ENCODE measurements at regions not wholly inside any gene's neighbourhood (a gene's known extent, or its start where the extent isn't known, plus 50 kb on each side); places are given as distances from the start of the nearest gene placed in this dataset.

- Histone ChIP-seq H3K36me3 (ENCODE audit: insufficient read depth, insufficient read length, low read length) (no peaks in the 10 kb centered on the region), H3K27me3 (ENCODE audit: insufficient read depth, insufficient read length) (no peaks in the 10 kb centered on the region), H3K4me1 (ENCODE audit: insufficient read depth, insufficient read length) (no peaks in the 10 kb centered on the region), H3K9me3 (ENCODE audit: insufficient read depth, low read length) (no peaks in the 10 kb centered on the region), H3K4me3 (ENCODE audit: insufficient read length, low read depth) (no peak overlapping the region), H3K9ac (ENCODE audit: insufficient read length, low read depth) (no peak overlapping the region)
- TF ChIP-seq YY1 (IDR thresholded peaks at IDR 0.05; ENCODE audit: insufficient read depth, insufficient read length) (no peak), ZNF274 (IDR thresholded peaks at IDR 0.05; ENCODE audit: low read depth, low read length) (no peak), SUZ12 (IDR thresholded peaks at IDR 0.05; ENCODE audit: extremely low read depth, insufficient read depth, insufficient read length) (no peak)
- DNase-seq (ENCODE audit: low read depth, low spot score), result no peak
These were observed 304.0 kb downstream of the UQCRFS1 start for GRCh38 chr19:28908941-28909340.

- Histone ChIP-seq H3K9ac (ENCODE audit: insufficient read length, low read depth) (no peak overlapping the region), H3K27me3 (ENCODE audit: insufficient read depth, insufficient read length) (no peaks in the 10 kb centered on the region), H3K36me3 (ENCODE audit: insufficient read depth, insufficient read length, low read length) (no peaks in the 10 kb centered on the region), H3K9me3 (ENCODE audit: insufficient read depth, low read length) (no peaks in the 10 kb centered on the region), H3K4me1 (ENCODE audit: insufficient read depth, insufficient read length) (no peaks in the 10 kb centered on the region), H3K4me3 (ENCODE audit: insufficient read length, low read depth) (no peak overlapping the region)
- no peak for TF ChIP-seq YY1 (IDR thresholded peaks at IDR 0.05; ENCODE audit: insufficient read depth, insufficient read length)
- TF ChIP-seq SUZ12 (IDR thresholded peaks at IDR 0.05; ENCODE audit: extremely low read depth, insufficient read depth, insufficient read length), result no peak
- no peak for TF ChIP-seq ZNF274 (IDR thresholded peaks at IDR 0.05; ENCODE audit: low read depth, low read length)
- no peak for DNase-seq (ENCODE audit: low read depth, low spot score)
These were observed 305.4 kb downstream of the UQCRFS1 start for GRCh38 chr19:28907534-28907933.

- TF ChIP-seq ZNF274 (IDR thresholded peaks at IDR 0.05; ENCODE audit: low read depth, low read length) (no peak), SUZ12 (IDR thresholded peaks at IDR 0.05; ENCODE audit: extremely low read depth, insufficient read depth, insufficient read length) (no peak), YY1 (IDR thresholded peaks at IDR 0.05; ENCODE audit: insufficient read depth, insufficient read length) (no peak)
- Histone ChIP-seq H3K36me3 (ENCODE audit: insufficient read depth, insufficient read length, low read length) (no peaks in the 10 kb centered on the region), H3K9me3 (ENCODE audit: insufficient read depth, low read length) (no peaks in the 10 kb centered on the region), H3K4me3 (ENCODE audit: insufficient read length, low read depth) (no peak overlapping the region), H3K4me1 (ENCODE audit: insufficient read depth, insufficient read length) (no peaks in the 10 kb centered on the region), H3K9ac (ENCODE audit: insufficient read length, low read depth) (no peak overlapping the region), H3K27me3 (ENCODE audit: insufficient read depth, insufficient read length) (no peaks in the 10 kb centered on the region)
- no peak for DNase-seq (ENCODE audit: low read depth, low spot score)
These were observed 307.0 kb downstream of the UQCRFS1 start for GRCh38 chr19:28905996-28906395.

- DNase-seq (ENCODE audit: low read depth, low spot score), result no peak
- peaks cover 3% of the 10 kb centered on the region for H3K4me1 ChIP-seq (ENCODE audit: insufficient read depth, insufficient read length)
- H3K9me3 ChIP-seq (ENCODE audit: insufficient read depth, low read length), result no peaks in the 10 kb centered on the region
- H3K4me3 ChIP-seq (ENCODE audit: insufficient read length, low read depth), result no peak overlapping the region
- TF ChIP-seq ZNF274 (IDR thresholded peaks at IDR 0.05; ENCODE audit: low read depth, low read length), result no peak
- TF ChIP-seq SUZ12 (IDR thresholded peaks at IDR 0.05; ENCODE audit: extremely low read depth, insufficient read depth, insufficient read length), result no peak
- no peak for TF ChIP-seq YY1 (IDR thresholded peaks at IDR 0.05; ENCODE audit: insufficient read depth, insufficient read length)
- no peak overlapping the region for H3K9ac ChIP-seq (ENCODE audit: insufficient read length, low read depth)
- H3K27me3 ChIP-seq (ENCODE audit: insufficient read depth, insufficient read length), result no peaks in the 10 kb centered on the region
- no peaks in the 10 kb centered on the region for H3K36me3 ChIP-seq (ENCODE audit: insufficient read depth, insufficient read length, low read length)
These were observed 313.2 kb downstream of the UQCRFS1 start for GRCh38 chr19:28899703-28900102.

GRCh38 chr19:28898249-28898648 is 314.7 kb downstream of the UQCRFS1 start:
- Histone ChIP-seq H3K9me3 (ENCODE audit: insufficient read depth, low read length) (no peaks in the 10 kb centered on the region), H3K4me3 (ENCODE audit: insufficient read length, low read depth) (no peak overlapping the region), H3K4me1 (ENCODE audit: insufficient read depth, insufficient read length) (peaks cover 3% of the 10 kb centered on the region), H3K9ac (ENCODE audit: insufficient read length, low read depth) (no peak overlapping the region), H3K27me3 (ENCODE audit: insufficient read depth, insufficient read length) (no peaks in the 10 kb centered on the region), H3K36me3 (ENCODE audit: insufficient read depth, insufficient read length, low read length) (no peaks in the 10 kb centered on the region)
- DNase-seq (ENCODE audit: low read depth, low spot score), result no peak
- TF ChIP-seq YY1 (IDR thresholded peaks at IDR 0.05; ENCODE audit: insufficient read depth, insufficient read length), result no peak

GRCh38 chr19:28889941-28890670 is 322.8 kb downstream of the UQCRFS1 start:
- Histone ChIP-seq H3K9ac (ENCODE audit: insufficient read length, low read depth) (no peak overlapping the region), H3K36me3 (ENCODE audit: insufficient read depth, insufficient read length, low read length) (no peaks in the 10 kb centered on the region), H3K9me3 (ENCODE audit: insufficient read depth, low read length) (no peaks in the 10 kb centered on the region), H3K4me1 (ENCODE audit: insufficient read depth, insufficient read length) (peaks cover 1% of the 10 kb centered on the region), H3K27me3 (ENCODE audit: insufficient read depth, insufficient read length) (no peaks in the 10 kb centered on the region), H3K4me3 (ENCODE audit: insufficient read length, low read depth) (no peak overlapping the region)
- no peak for TF ChIP-seq SUZ12 (IDR thresholded peaks at IDR 0.05; ENCODE audit: extremely low read depth, insufficient read depth, insufficient read length)
- no peak for TF ChIP-seq YY1 (IDR thresholded peaks at IDR 0.05; ENCODE audit: insufficient read depth, insufficient read length)
- TF ChIP-seq ZNF274 (IDR thresholded peaks at IDR 0.05; ENCODE audit: low read depth, low read length), result no peak
- DNase-seq (ENCODE audit: low read depth, low spot score), result no peak

GRCh38 chr19:28887920-28888618 is 324.9 kb downstream of the UQCRFS1 start:
- Histone ChIP-seq H3K36me3 (ENCODE audit: insufficient read depth, insufficient read length, low read length) (no peaks in the 10 kb centered on the region), H3K9ac (ENCODE audit: insufficient read length, low read depth) (no peak overlapping the region), H3K27me3 (ENCODE audit: insufficient read depth, insufficient read length) (no peaks in the 10 kb centered on the region), H3K9me3 (ENCODE audit: insufficient read depth, low read length) (no peaks in the 10 kb centered on the region), H3K4me3 (ENCODE audit: insufficient read length, low read depth) (no peak overlapping the region), H3K4me1 (ENCODE audit: insufficient read depth, insufficient read length) (peaks cover 1% of the 10 kb centered on the region)
- TF ChIP-seq YY1 (IDR thresholded peaks at IDR 0.05; ENCODE audit: insufficient read depth, insufficient read length), result no peak
- no peak for TF ChIP-seq ZNF274 (IDR thresholded peaks at IDR 0.05; ENCODE audit: low read depth, low read length)
- no peak for TF ChIP-seq SUZ12 (IDR thresholded peaks at IDR 0.05; ENCODE audit: extremely low read depth, insufficient read depth, insufficient read length)
- no peak for DNase-seq (ENCODE audit: low read depth, low spot score)

All from NT2/D1 (cell line).